Trophoblast cell (in vitro differentiated cells and primary cell): ENCODE measurements at regions not wholly inside any gene's neighbourhood (a gene's known extent, or its start where the extent isn't known, plus 50 kb on each side); places are given as distances from the start of the nearest gene placed in this dataset.

ENCODE experiments used
- DNase-seq, 2 donors: peaks; one replicate each; pipeline ENCODE4 v3.0.0-alpha.2; 2016
- H2AFZ ChIP-seq: 2 replicates; pipeline ENCODE4 v1.6.1; 2013; ENCODE audit warnings: low read length, moderate library complexity, mild to moderate bottlenecking; ENCODE audit not compliant: insufficient read depth, poor library complexity
- H2AK5ac ChIP-seq: 2 replicates; pipeline ENCODE4 v1.6.1; 2013; ENCODE audit warnings: mild to moderate bottlenecking, low read length
- H2BK120ac ChIP-seq: 2 replicates; pipeline ENCODE4 v1.6.1; 2013; ENCODE audit warnings: low read length, mild to moderate bottlenecking, moderate library complexity; ENCODE audit not compliant: insufficient read depth, poor library complexity
- H2BK12ac ChIP-seq: 2 replicates; pipeline ENCODE4 v1.6.1; 2013; ENCODE audit warnings: mild to moderate bottlenecking, low read length, moderate library complexity
- H2BK5ac ChIP-seq: 2 replicates; pipeline ENCODE4 v1.6.1; 2013; ENCODE audit warnings: low read length, low read depth, moderate library complexity, mild to moderate bottlenecking; ENCODE audit not compliant: poor library complexity
- H3K14ac ChIP-seq: 2 replicates; pipeline ENCODE4 v1.6.1; 2013; ENCODE audit warnings: mild to moderate bottlenecking, low read length
- H3K18ac ChIP-seq: 2 replicates; pipeline ENCODE4 v1.6.1; 2013; ENCODE audit warnings: mild to moderate bottlenecking, low read length
- H3K23ac ChIP-seq: 2 replicates; pipeline ENCODE4 v1.6.1; 2013; ENCODE audit warnings: low read length
- H3K27ac ChIP-seq: 2 replicates; pipeline ENCODE4 v1.5.1; 2013; ENCODE audit warnings: low read depth, mild to moderate bottlenecking, inconsistent platforms, low read length, moderate library complexity
- H3K27me3 ChIP-seq: 2 replicates; pipeline ENCODE4 v1.6.1; 2013; ENCODE audit warnings: inconsistent platforms, mild to moderate bottlenecking, low read length, moderate library complexity; ENCODE audit not compliant: insufficient read depth
- H3K36me3 ChIP-seq, 2 experiments: 1 replicate in 1 of 2; 2 replicates in 1 of 2; pipeline ENCODE4 v1.6.1; 2013; ENCODE audit warnings: low read length in 2 of 2, mild to moderate bottlenecking in 2 of 2, moderate library complexity in 1 of 2; ENCODE audit not compliant: insufficient read depth in 2 of 2, control insufficient read depth in 1 of 2
- H3K4ac ChIP-seq: 2 replicates; pipeline ENCODE4 v1.6.1; 2013; ENCODE audit warnings: low read depth, mild to moderate bottlenecking, low read length, moderate library complexity
- H3K4me1 ChIP-seq, 2 experiments: 1 replicate in 1 of 2; 2 replicates in 1 of 2; pipeline ENCODE4 v1.6.1; 2013; ENCODE audit warnings: low read length in 2 of 2, mild to moderate bottlenecking in 2 of 2, moderate library complexity in 1 of 2; ENCODE audit not compliant: insufficient read depth in 2 of 2, control insufficient read depth in 1 of 2
- H3K4me2 ChIP-seq: 2 replicates; pipeline ENCODE4 v1.6.1; 2013; ENCODE audit warnings: inconsistent platforms, mild to moderate bottlenecking, low read length, moderate library complexity
- H3K4me3 ChIP-seq: 2 replicates; pipeline ENCODE4 v1.5.1; 2013; ENCODE audit warnings: mild to moderate bottlenecking, low read depth, low read length, inconsistent platforms
- H3K79me1 ChIP-seq: one replicate; pipeline ENCODE4 v1.6.1; 2013; ENCODE audit warnings: low read length
- H3K79me2 ChIP-seq: 2 replicates; pipeline ENCODE4 v1.6.1; 2013; ENCODE audit warnings: low read length, mild to moderate bottlenecking; ENCODE audit not compliant: control insufficient read depth, insufficient read depth, poor library complexity
- H3K9ac ChIP-seq: 2 replicates; pipeline ENCODE4 v1.6.1; 2013; ENCODE audit warnings: mild to moderate bottlenecking, low read length
- H3K9me3 ChIP-seq: 2 replicates; pipeline ENCODE4 v1.6.1; 2013; ENCODE audit warnings: low read depth, mild to moderate bottlenecking, control low read depth, inconsistent platforms, low read length; ENCODE audit not compliant: insufficient read depth
- H4K12ac ChIP-seq: 2 replicates; pipeline ENCODE4 v1.6.1; 2013; ENCODE audit warnings: low read depth, mild to moderate bottlenecking, low read length, moderate library complexity
- H4K8ac ChIP-seq: 2 replicates; pipeline ENCODE4 v1.6.1; 2013; ENCODE audit warnings: low read depth, mild to moderate bottlenecking, low read length, moderate library complexity
- H4K91ac ChIP-seq: one replicate; pipeline ENCODE4 v1.6.1; 2013; ENCODE audit warnings: low read depth, mild to moderate bottlenecking, low read length, moderate library complexity
- WGBS: extraction: QIAGEN DNeasy Blood & Tissue Kit; methylation state at CpG from one replicate; pipeline ENCODE4 v1.1.7; 2013; ENCODE audit warnings: missing lambda C conversion rate; ENCODE audit not compliant: insufficient read length, insufficient coverage; ENCODE audit errors: extremely low coverage; 5-methylcytosine and 5-hydroxymethylcytosine counted together

DNA sequence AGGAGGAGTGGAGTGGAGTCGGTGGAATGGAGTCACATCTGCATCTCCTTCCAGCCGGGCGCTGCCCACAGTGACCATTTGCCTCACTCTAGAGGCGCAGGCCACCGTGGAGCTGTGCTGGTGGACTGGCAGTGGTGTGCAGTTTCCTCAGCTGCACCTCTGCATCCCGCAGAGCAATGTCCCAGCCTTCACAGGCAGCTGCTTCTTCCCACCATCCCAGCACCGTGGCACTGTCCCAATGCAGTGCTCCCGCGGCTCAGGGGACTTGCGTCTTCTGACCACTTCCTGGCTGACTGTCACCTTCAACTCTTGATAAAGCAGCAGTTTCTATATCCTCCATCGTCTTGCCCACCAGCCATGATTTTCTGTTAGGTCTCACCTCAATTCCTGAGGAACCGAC lies 90.3 kb upstream of the SFMBT2 start:
- WGBS, result no CpG with 5 or more reads among the region's 12 CpGs
- H3K79me2 ChIP-seq, result no peaks in the 10 kb centered on the region
- H3K36me3 ChIP-seq, result no peaks in the 10 kb centered on the region
- no peak overlapping the region for H3K14ac ChIP-seq
- no peak overlapping the region for H2AFZ ChIP-seq
- no peaks in the 10 kb centered on the region for H3K79me1 ChIP-seq
- H3K9me3 ChIP-seq, result peaks cover 4% of the 10 kb centered on the region
- H3K4me2 ChIP-seq, result no peak overlapping the region
- no peak overlapping the region for H4K12ac ChIP-seq
- H3K23ac ChIP-seq, result no peak overlapping the region
- H2BK12ac ChIP-seq, result no peak overlapping the region
- H3K4me1 ChIP-seq, result no peaks in the 10 kb centered on the region
- H2BK5ac ChIP-seq, result no peak overlapping the region
- no peak overlapping the region for H3K27ac ChIP-seq
- no peak overlapping the region for H2BK120ac ChIP-seq
- H3K4me3 ChIP-seq, result no peak overlapping the region
- no peak overlapping the region for H2AK5ac ChIP-seq
- H3K9ac ChIP-seq, result no peak overlapping the region
- H4K91ac ChIP-seq, result no peak overlapping the region
- H3K18ac ChIP-seq, result no peak overlapping the region
- H4K8ac ChIP-seq, result no peak overlapping the region
- no peaks in the 10 kb centered on the region for H3K27me3 ChIP-seq
- no peak overlapping the region for H3K4ac ChIP-seq
- no peak for DNase-seq

DNA sequence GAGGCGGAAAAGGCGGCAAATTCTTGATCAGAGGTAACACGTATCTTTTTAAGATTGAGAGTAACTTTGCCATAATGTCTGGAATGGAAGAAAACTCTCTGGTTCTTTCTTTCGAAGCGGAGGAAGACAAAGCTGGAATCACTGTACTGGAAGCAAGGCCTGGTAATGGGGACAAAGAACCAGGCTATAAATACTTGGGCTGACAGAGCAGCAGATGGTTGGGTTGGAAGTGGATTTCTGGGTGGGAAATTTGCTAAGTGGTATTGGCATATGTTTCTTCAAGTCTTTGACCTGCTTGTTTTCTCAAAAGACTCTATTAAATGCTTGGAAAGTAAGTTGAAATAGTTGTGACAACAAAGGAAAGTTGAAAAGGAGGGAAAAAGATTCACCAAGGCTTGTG lies 87.3 kb upstream of the SFMBT2 start:
- Histone ChIP-seq H3K9me3 (peaks cover 2% of the 10 kb centered on the region), H2BK12ac (no peak overlapping the region), H4K91ac (no peak overlapping the region), H3K4me2 (no peak overlapping the region), H3K27ac (no peak overlapping the region), H3K4me3 (no peak overlapping the region), H3K79me1 (no peaks in the 10 kb centered on the region), H3K4ac (no peak overlapping the region), H3K14ac (no peak overlapping the region), H2AK5ac (no peak overlapping the region), H3K36me3 (no peaks in the 10 kb centered on the region), H3K27me3 (no peaks in the 10 kb centered on the region), H3K18ac (no peak overlapping the region), H3K23ac (no peak overlapping the region), H4K8ac (no peak overlapping the region), H2BK120ac (no peak overlapping the region), H3K79me2 (no peaks in the 10 kb centered on the region), H3K4me1 (no peaks in the 10 kb centered on the region), H3K9ac (no peak overlapping the region), H2BK5ac (no peak overlapping the region), H4K12ac (no peak overlapping the region), H2AFZ (no peak overlapping the region)
- no peak for DNase-seq
- WGBS, result no CpG with 5 or more reads among the region's 5 CpGs

DNA sequence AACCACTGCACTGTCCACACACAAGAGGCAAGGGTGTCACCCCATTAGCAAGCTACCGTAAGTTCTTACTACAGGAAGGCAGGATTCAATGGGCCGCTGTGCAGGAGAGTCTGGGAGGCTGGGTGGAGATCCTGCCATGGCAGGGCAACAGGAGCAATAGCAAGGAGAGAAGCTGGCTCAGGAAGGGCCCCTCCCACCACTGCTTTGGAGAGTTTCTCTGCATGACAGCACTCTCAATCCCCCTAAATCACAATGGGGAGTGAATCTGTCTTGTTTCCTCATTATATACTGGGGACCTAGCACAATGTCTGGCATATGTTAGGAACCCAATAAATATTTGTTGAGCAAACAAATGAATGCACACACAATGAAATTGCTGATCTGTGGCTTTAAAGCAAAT lies 83.2 kb upstream of the SFMBT2 start:
- Histone ChIP-seq H2AK5ac (no peak overlapping the region), H4K91ac (no peak overlapping the region), H4K8ac (no peak overlapping the region), H3K18ac (no peak overlapping the region), H3K4me1 (no peaks in the 10 kb centered on the region), H2BK12ac (no peak overlapping the region), H3K79me2 (no peaks in the 10 kb centered on the region), H3K9me3 (no peaks in the 10 kb centered on the region), H3K36me3 (no peaks in the 10 kb centered on the region), H4K12ac (no peak overlapping the region), H2BK5ac (no peak overlapping the region), H3K79me1 (no peaks in the 10 kb centered on the region), H2AFZ (no peak overlapping the region), H2BK120ac (no peak overlapping the region), H3K4me2 (no peak overlapping the region), H3K4ac (no peak overlapping the region), H3K4me3 (no peak overlapping the region), H3K27ac (no peak overlapping the region), H3K9ac (no peak overlapping the region), H3K14ac (no peak overlapping the region), H3K27me3 (no peaks in the 10 kb centered on the region), H3K23ac (no peak overlapping the region)
- no CpG with 5 or more reads among the region's 2 CpGs for WGBS
- DNase-seq, result no peak

DNA sequence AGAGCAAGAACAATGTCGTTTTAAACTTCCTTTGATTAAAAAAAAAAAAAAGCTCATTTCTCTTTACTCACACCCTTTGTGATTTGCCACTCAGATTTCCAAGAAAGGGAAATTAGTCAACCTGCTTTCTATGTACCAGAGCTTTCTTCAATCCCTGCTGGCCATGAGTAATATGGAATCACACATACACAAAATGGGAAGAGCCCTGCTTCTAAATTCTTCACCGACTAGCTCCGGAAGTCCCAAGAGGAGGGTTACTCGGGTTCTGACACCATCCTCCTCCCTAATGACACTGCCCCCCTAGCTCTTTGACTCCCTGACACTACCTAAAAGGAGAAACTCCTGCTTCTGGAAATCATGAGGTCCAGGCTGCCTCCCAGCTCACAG lies 81.8 kb upstream of the SFMBT2 start:
- H3K4me1 ChIP-seq, result no peaks in the 10 kb centered on the region
- H4K12ac ChIP-seq, result no peak overlapping the region
- H4K91ac ChIP-seq, result no peak overlapping the region
- no peak overlapping the region for H3K9ac ChIP-seq
- H3K23ac ChIP-seq, result no peak overlapping the region
- H4K8ac ChIP-seq, result no peak overlapping the region
- H2BK12ac ChIP-seq, result no peak overlapping the region
- no peak for DNase-seq
- H3K14ac ChIP-seq, result no peak overlapping the region
- H2AK5ac ChIP-seq, result no peak overlapping the region
- no peak overlapping the region for H3K4me2 ChIP-seq
- H3K36me3 ChIP-seq, result no peaks in the 10 kb centered on the region
- H3K79me1 ChIP-seq, result no peaks in the 10 kb centered on the region
- H2AFZ ChIP-seq, result no peak overlapping the region
- H2BK5ac ChIP-seq, result no peak overlapping the region
- H3K79me2 ChIP-seq, result no peaks in the 10 kb centered on the region
- H3K4me3 ChIP-seq, result no peak overlapping the region
- no peaks in the 10 kb centered on the region for H3K9me3 ChIP-seq
- H2BK120ac ChIP-seq, result no peak overlapping the region
- H3K27ac ChIP-seq, result no peak overlapping the region
- no peaks in the 10 kb centered on the region for H3K27me3 ChIP-seq
- no peak overlapping the region for H3K4ac ChIP-seq
- no peak overlapping the region for H3K18ac ChIP-seq
- WGBS, result no CpG with 5 or more reads among the region's 4 CpGs
